ENCODE measurements at regions not wholly inside any gene's neighbourhood (a gene's known extent, or its start where the extent isn't known, plus 50 kb on each side); places are given as distances from the start of the nearest gene placed in this dataset.

DNA sequence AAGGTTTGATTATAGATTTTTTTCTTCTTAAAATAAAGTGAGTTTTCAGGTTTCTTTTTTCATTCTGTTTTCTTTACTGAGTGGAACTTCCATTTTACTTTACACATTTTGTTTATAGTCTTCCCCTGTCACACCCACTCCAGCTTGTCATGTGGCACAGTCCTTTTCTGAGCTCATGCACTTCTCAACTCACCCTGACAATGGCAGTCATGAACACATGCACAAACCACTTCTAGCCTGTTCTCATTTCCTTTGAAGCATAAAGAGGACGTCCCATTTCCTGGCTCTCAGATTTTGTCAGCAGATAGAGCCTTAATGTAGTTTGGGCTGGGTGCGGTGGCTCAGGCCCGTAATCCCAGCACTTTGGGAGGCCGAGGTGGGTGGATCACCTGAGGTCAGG lies 168.0 kb downstream of the AHSP start:
- no peaks in the 10 kb centered on the region for H3K9me3 ChIP-seq
- H3K9me2 ChIP-seq, result no peaks in the 10 kb centered on the region
- no peak overlapping the region for H3K4me2 ChIP-seq
- H3K9ac ChIP-seq, result no peak overlapping the region
- no peaks in the 10 kb centered on the region for H4K20me1 ChIP-seq (ENCODE audit: insufficient read depth)
- no peak overlapping the region for H3K4me3 ChIP-seq (ENCODE audit: low read depth in 2 of 2, low read length in 1 of 2)
- no peaks in the 10 kb centered on the region for H3K27me3 ChIP-seq (ENCODE audit: insufficient read depth)
- POLR2A ChIA-PET, result no interaction called here
- no peaks in the 10 kb centered on the region for H3F3A ChIP-seq (replicated peaks; ENCODE audit: insufficient read depth)
- 24% methylated on average over 4 of the region's 4 CpGs for WGBS (ENCODE audit: low lambda C conversion rate)
- no peaks in the 10 kb centered on the region; the same call in 1 of the 2 replicates for H3K79me2 ChIP-seq (ENCODE audit: insufficient read depth)
- TF ChIP-seq, protein P1, sequence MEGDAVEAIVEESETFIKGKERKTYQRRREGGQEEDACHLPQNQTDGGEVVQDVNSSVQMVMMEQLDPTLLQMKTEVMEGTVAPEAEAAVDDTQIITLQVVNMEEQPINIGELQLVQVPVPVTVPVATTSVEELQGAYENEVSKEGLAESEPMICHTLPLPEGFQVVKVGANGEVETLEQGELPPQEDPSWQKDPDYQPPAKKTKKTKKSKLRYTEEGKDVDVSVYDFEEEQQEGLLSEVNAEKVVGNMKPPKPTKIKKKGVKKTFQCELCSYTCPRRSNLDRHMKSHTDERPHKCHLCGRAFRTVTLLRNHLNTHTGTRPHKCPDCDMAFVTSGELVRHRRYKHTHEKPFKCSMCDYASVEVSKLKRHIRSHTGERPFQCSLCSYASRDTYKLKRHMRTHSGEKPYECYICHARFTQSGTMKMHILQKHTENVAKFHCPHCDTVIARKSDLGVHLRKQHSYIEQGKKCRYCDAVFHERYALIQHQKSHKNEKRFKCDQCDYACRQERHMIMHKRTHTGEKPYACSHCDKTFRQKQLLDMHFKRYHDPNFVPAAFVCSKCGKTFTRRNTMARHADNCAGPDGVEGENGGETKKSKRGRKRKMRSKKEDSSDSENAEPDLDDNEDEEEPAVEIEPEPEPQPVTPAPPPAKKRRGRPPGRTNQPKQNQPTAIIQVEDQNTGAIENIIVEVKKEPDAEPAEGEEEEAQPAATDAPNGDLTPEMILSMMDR (IDR thresholded peaks at IDR 0.05), result no peak
- no peak for TF ChIP-seq FOXJ3 (CRISPR knock-in tag; IDR thresholded peaks at IDR 0.05)
- no peak for TF ChIP-seq EZH2phosphoT487 (IDR thresholded peaks at IDR 0.05; ENCODE audit: borderline replicate concordance, low read depth)
- TF ChIP-seq GATA2 (CRISPR knock-in tag; IDR thresholded peaks at IDR 0.05), result no peak
- TF ChIP-seq, protein P2, sequence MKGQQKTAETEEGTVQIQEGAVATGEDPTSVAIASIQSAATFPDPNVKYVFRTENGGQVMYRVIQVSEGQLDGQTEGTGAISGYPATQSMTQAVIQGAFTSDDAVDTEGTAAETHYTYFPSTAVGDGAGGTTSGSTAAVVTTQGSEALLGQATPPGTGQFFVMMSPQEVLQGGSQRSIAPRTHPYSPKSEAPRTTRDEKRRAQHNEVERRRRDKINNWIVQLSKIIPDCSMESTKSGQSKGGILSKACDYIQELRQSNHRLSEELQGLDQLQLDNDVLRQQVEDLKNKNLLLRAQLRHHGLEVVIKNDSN (IDR thresholded peaks at IDR 0.05; ENCODE audit: borderline replicate concordance, low read depth), result no peak
- no peak for TF ChIP-seq TCF12 (IDR thresholded peaks at IDR 0.05)
- no peak for TF ChIP-seq SMC3 (IDR thresholded peaks at IDR 0.05; ENCODE audit: low read depth, low read length)
- no peak for TF ChIP-seq FOXM1 (IDR thresholded peaks at IDR 0.05; ENCODE audit: low read depth)
- TF ChIP-seq RFX5 (IDR thresholded peaks at IDR 0.05; ENCODE audit: low read length), result no peak
- TF ChIP-seq FOSL2 (IDR thresholded peaks at IDR 0.05; ENCODE audit: borderline replicate concordance, low read depth), result no peak
- no peak for TF ChIP-seq YY1 (IDR thresholded peaks at IDR 0.05; ENCODE audit: low read depth)
- no peak for TF ChIP-seq SIN3A (IDR thresholded peaks at IDR 0.05; ENCODE audit: borderline replicate concordance, low read depth, low read length)
- no peak for TF ChIP-seq NFIC (IDR thresholded peaks at IDR 0.05; ENCODE audit: borderline replicate concordance)
- TF ChIP-seq, protein P3, sequence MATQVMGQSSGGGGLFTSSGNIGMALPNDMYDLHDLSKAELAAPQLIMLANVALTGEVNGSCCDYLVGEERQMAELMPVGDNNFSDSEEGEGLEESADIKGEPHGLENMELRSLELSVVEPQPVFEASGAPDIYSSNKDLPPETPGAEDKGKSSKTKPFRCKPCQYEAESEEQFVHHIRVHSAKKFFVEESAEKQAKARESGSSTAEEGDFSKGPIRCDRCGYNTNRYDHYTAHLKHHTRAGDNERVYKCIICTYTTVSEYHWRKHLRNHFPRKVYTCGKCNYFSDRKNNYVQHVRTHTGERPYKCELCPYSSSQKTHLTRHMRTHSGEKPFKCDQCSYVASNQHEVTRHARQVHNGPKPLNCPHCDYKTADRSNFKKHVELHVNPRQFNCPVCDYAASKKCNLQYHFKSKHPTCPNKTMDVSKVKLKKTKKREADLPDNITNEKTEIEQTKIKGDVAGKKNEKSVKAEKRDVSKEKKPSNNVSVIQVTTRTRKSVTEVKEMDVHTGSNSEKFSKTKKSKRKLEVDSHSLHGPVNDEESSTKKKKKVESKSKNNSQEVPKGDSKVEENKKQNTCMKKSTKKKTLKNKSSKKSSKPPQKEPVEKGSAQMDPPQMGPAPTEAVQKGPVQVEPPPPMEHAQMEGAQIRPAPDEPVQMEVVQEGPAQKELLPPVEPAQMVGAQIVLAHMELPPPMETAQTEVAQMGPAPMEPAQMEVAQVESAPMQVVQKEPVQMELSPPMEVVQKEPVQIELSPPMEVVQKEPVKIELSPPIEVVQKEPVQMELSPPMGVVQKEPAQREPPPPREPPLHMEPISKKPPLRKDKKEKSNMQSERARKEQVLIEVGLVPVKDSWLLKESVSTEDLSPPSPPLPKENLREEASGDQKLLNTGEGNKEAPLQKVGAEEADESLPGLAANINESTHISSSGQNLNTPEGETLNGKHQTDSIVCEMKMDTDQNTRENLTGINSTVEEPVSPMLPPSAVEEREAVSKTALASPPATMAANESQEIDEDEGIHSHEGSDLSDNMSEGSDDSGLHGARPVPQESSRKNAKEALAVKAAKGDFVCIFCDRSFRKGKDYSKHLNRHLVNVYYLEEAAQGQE (IDR thresholded peaks at IDR 0.05; ENCODE audit: low read depth, low read length), result no peak
- no peak for TF ChIP-seq RCOR1 (IDR thresholded peaks at IDR 0.05; ENCODE audit: low read length)
- TF ChIP-seq, protein P4, sequence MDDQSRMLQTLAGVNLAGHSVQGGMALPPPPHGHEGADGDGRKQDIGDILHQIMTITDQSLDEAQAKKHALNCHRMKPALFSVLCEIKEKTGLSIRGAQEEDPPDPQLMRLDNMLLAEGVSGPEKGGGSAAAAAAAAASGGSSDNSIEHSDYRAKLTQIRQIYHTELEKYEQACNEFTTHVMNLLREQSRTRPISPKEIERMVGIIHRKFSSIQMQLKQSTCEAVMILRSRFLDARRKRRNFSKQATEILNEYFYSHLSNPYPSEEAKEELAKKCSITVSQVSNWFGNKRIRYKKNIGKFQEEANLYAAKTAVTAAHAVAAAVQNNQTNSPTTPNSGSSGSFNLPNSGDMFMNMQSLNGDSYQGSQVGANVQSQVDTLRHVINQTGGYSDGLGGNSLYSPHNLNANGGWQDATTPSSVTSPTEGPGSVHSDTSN (IDR thresholded peaks at IDR 0.05), result no peak
- DNase-seq, result no peak
- CTCF ChIA-PET, result interaction anchor here (1.2 to 5.1 kb wide), 4 partner anchors 11 to 244 kb away, joined by 3 to 30 read pairs (median 5); a partner anchor contains a TSS
- no peaks in the 10 kb centered on the region for H3K36me3 ChIP-seq (replicated peaks in 1 of 2; ENCODE audit: control insufficient read depth in 1 of 2, insufficient read depth in 2 of 2, low read length in 1 of 2)
- H3K4me1 ChIP-seq (ENCODE audit: control insufficient read depth in 1 of 2, insufficient read depth in 2 of 2, low read depth in 1 of 2, low read length in 1 of 2), result no peaks in the 10 kb centered on the region; a peak in 1 of 4 replicates
- H3K27ac ChIP-seq (ENCODE audit: low read depth in 2 of 2, low read length in 1 of 2), result no peak overlapping the region
- no peak overlapping the region for H2AFZ ChIP-seq (ENCODE audit: low read depth)
